Gastroesophageal sphincter (tissue), 4 donors: ENCODE measurements at regions not wholly inside any gene's neighbourhood (a gene's known extent, or its start where the extent isn't known, plus 50 kb on each side); places are given as distances from the start of the nearest gene placed in this dataset.

Experiments
- ATAC-seq: fragments of 150-250 bp; one replicate; pipeline ENCODE4 v1.9.1; 2016; ENCODE audit warnings: mild to moderate bottlenecking, moderate library complexity
- H3K27ac ChIP-seq, 4 donors: fragments of 200-600 bp; sonication (generic) in 3 of 4; 1 replicate in 3 of 4; 2 replicates in 1 of 4; pipeline ENCODE4 v1.5.1; 2016 to 2019
- H3K27me3 ChIP-seq: fragments of 200-600 bp; sonication (generic); one replicate; pipeline ENCODE4 v1.5.1; 2019
- H3K36me3 ChIP-seq, 2 donors: fragments of 200-600 bp; sonication (generic); one replicate each; pipeline ENCODE4 v1.5.1; 2019; ENCODE audit warnings: control low read depth in 1 of 2
- H3K4me1 ChIP-seq, 3 donors: fragments of 200-600 bp; sonication (generic); 1 replicate in 2 of 3; 2 replicates in 1 of 3; pipeline ENCODE4 v1.5.1; 2016 to 2019; ENCODE audit warnings: control low read depth in 2 of 3
- H3K4me3 ChIP-seq, 2 donors: fragments of 200-600 bp; sonication (generic); one replicate each; pipeline ENCODE4 v1.5.1; 2019; ENCODE audit warnings: mild to moderate bottlenecking in 1 of 2, moderate library complexity in 1 of 2
- H3K9me3 ChIP-seq, 3 donors: fragments of 200-600 bp; sonication (generic); one replicate each; pipeline ENCODE4 v1.5.1; 2017 to 2019; ENCODE audit warnings: control low read depth in 2 of 3
- EP300 ChIP-seq: sonication (generic); formaldehyde crosslinking; IDR thresholded peaks from one replicate; pipeline ENCODE4 v1.6.1; 2017; ENCODE audit warnings: antibody characterized with exemption, mild to moderate bottlenecking
- POLR2A ChIP-seq, 2 donors: fragments of 450-650 bp; IDR thresholded peaks; one replicate each; pipeline ENCODE4 v1.6.1; 2017; ENCODE audit warnings: antibody characterized with exemption in 2 of 2, mild to moderate bottlenecking in 2 of 2, moderate library complexity in 1 of 2
- POLR2AphosphoS5 ChIP-seq: sonication (generic); formaldehyde crosslinking; IDR thresholded peaks from one replicate; pipeline ENCODE4 v1.6.1; 2017; ENCODE audit warnings: antibody characterized with exemption
- WGBS, 2 donors: methylation state at CpG; one replicate each; pipeline ENCODE4 v1.1.5; 2018; ENCODE audit warnings: low coverage in 1 of 2; 5-methylcytosine and 5-hydroxymethylcytosine counted together
- TF ChIP-seq, protein P1 (sequence below), 4 experiments: fragments of 200-600 bp in 2 of 4; fragments of 450-650 bp in 2 of 4; sonication (generic) in 1 of 4; IDR thresholded peaks; one replicate each; pipeline ENCODE4 v1.5.1; 2017 to 2019; ENCODE audit warnings: antibody characterized with exemption in 4 of 4, mild to moderate bottlenecking in 2 of 4, moderate library complexity in 2 of 4

DNA sequence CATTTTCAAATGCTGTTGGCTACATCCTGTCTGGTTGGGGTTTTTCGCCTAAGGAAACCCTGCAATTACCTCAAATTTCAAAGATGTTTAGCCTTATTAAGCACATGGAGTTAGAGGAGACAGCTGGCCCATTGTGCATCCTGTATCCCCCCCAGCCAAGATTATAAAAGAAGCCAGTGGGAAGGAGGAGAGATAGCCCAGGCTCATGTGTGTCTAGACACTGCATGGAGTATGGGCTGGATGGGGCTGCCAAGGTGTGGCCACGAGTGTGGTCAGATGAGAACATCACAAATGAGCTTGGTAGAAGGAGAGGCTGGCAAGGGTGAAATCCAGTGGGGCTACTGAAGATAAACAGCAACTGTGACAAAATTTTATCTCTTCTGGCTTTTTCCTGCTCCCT lies 270.0 kb upstream of the TBC1D5 start:
- TF ChIP-seq POLR2A (IDR thresholded peaks at IDR 0.05) (no peak), POLR2AphosphoS5 (no peak), EP300 (no peak)
- TF ChIP-seq, protein P1, sequence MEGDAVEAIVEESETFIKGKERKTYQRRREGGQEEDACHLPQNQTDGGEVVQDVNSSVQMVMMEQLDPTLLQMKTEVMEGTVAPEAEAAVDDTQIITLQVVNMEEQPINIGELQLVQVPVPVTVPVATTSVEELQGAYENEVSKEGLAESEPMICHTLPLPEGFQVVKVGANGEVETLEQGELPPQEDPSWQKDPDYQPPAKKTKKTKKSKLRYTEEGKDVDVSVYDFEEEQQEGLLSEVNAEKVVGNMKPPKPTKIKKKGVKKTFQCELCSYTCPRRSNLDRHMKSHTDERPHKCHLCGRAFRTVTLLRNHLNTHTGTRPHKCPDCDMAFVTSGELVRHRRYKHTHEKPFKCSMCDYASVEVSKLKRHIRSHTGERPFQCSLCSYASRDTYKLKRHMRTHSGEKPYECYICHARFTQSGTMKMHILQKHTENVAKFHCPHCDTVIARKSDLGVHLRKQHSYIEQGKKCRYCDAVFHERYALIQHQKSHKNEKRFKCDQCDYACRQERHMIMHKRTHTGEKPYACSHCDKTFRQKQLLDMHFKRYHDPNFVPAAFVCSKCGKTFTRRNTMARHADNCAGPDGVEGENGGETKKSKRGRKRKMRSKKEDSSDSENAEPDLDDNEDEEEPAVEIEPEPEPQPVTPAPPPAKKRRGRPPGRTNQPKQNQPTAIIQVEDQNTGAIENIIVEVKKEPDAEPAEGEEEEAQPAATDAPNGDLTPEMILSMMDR (IDR thresholded peaks at IDR 0.05): no peak
- Histone ChIP-seq H3K27ac (no peak overlapping the region), H3K4me1 (no peaks in the 10 kb centered on the region), H3K36me3 (no peaks in the 10 kb centered on the region), H3K9me3 (no peaks in the 10 kb centered on the region), H3K27me3 (no peaks in the 10 kb centered on the region), H3K4me3 (no peak overlapping the region)
- WGBS, 2 donors: 76 to 88% methylated on average over 2 of the region's 2 CpGs
- ATAC-seq: no peak

DNA sequence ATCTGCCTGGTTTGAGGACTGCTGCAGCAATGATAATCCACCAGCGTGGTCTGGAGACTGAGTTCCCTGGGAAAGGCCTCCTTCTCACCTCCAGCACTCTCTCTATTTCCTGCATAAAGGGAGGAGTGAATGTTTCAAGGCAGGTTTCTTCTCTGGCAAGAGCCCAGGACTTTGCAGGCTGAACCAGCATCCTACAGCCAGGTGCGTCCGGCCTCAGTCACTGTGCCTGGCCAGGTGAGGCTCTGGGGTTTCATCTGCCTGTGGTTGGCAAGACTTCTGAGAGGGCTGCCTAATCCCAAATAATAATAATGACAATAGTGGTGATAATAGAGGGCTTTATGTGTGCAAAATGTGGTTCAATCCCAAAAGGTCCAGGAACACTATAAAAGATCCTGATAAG lies 269.0 kb upstream of the TBC1D5 start:
- H3K36me3 ChIP-seq: no peaks in the 10 kb centered on the region
- WGBS, 2 donors: 90 to 100% methylated on average over 1 of the region's 3 CpGs
- H3K27ac ChIP-seq: no peak overlapping the region
- H3K9me3 ChIP-seq: no peaks in the 10 kb centered on the region
- H3K27me3 ChIP-seq: no peaks in the 10 kb centered on the region
- H3K4me1 ChIP-seq: no peaks in the 10 kb centered on the region
- ATAC-seq: no peak
- TF ChIP-seq, protein P1 (IDR thresholded peaks at IDR 0.05): no peak
- TF ChIP-seq POLR2AphosphoS5 (no peak), POLR2A (IDR thresholded peaks at IDR 0.05) (no peak), EP300 (no peak)
- no peak overlapping the region for H3K4me3 ChIP-seq

DNA sequence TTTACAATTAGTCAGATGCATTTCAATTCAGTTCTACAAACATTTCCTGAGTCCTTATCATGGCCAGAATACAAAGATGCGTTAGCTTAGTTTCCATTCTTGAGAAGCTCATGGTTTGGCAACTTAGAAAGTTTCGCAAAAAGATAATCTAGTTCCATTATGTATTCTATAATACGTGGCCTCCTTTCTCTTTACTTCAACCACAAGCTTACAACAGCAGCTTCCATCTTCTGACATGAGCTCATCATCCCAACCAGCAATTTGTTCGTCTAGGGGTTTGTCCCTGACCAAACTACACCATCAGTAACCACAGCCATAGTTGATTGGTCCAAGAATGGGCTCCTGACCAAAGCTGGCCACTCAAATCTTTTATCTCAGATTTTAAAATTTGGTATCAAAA lies 267.6 kb upstream of the TBC1D5 start:
- H3K27me3 ChIP-seq: no peaks in the 10 kb centered on the region
- H3K27ac ChIP-seq: no peak overlapping the region
- no peaks in the 10 kb centered on the region for H3K4me1 ChIP-seq
- 85 to 90% methylated on average over 3 to 4 of the region's 4 CpGs for WGBS, 2 donors
- no peaks in the 10 kb centered on the region for H3K36me3 ChIP-seq
- TF ChIP-seq EP300 (no peak), POLR2A (IDR thresholded peaks at IDR 0.05) (no peak), POLR2AphosphoS5 (no peak)
- TF ChIP-seq, protein P1 (IDR thresholded peaks at IDR 0.05): no peak
- no peak overlapping the region for H3K4me3 ChIP-seq
- ATAC-seq: no peak
- no peaks in the 10 kb centered on the region for H3K9me3 ChIP-seq

DNA sequence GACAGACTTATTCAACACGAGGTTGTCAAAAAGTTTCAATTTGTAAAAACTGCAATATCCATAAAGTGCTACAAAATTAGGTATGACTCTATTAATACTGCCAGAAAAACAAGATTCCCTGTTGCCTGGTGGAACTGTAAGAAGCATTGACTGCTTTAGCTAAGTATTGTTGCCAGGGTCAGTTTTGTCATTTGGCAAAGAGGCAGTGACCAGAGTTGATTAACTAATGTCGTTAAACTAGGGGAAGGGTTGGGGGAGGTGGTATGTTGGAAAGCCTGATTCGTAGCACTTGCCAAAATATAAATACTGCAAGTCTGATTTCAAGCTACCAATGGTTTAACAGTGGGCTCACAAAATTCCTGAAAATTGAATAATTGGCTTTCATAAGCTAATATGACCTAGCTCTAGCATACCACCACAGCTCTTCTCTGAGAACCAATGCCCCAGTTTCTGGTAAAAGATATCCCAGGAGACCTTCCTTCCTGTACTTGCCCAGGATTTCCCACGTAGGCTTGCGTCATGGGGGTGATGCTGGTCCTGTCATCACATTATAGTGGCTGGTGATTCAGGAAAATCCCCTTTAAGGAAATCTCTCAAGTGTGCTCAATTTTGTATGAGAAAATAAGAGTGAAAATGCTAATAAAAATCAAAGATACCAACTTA lies 266.4 kb upstream of the TBC1D5 start:
- Histone ChIP-seq H3K4me3 (no peak overlapping the region), H3K36me3 (no peaks in the 10 kb centered on the region), H3K27me3 (no peaks in the 10 kb centered on the region), H3K9me3 (no peaks in the 10 kb centered on the region), H3K27ac (no peak overlapping the region), H3K4me1 (no peaks in the 10 kb centered on the region)
- ATAC-seq: no peak
- WGBS, 2 donors: 63 to 65% methylated on average over 5 of the region's 5 CpGs
- no peak for TF ChIP-seq POLR2AphosphoS5
- TF ChIP-seq EP300: no peak
- TF ChIP-seq, protein P1 (IDR thresholded peaks at IDR 0.05): no peak

DNA sequence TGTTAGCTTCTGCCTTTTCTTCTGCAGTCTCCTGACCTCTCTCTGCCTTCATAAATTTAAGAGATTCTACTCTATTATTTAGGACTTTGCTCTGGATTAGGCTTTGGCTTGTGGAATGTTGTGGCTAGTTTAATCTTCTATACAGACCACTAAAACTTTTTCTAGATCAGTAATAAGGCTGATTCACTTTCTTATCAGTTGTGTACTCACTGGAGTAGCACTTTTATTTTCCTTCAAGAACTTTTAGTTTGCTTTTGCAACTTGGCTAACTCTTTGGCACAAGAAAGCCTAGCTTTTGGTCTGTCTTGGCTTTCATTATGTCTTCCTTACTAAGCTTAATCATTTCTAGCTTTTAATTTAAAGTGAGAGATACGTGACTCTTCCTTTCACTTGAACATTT lies 265.5 kb upstream of the TBC1D5 start:
- no peak for TF ChIP-seq EP300
- no peaks in the 10 kb centered on the region for H3K27me3 ChIP-seq
- no peak for ATAC-seq
- H3K4me1 ChIP-seq: no peaks in the 10 kb centered on the region
- no peak overlapping the region for H3K27ac ChIP-seq
- no peaks in the 10 kb centered on the region for H3K9me3 ChIP-seq
- H3K36me3 ChIP-seq: no peaks in the 10 kb centered on the region
- 80% methylated on average over 1 of the region's 1 CpG; no CpG with 5 or more reads in 1 of the 2 donors for WGBS, 2 donors
- H3K4me3 ChIP-seq: no peak overlapping the region
